ENCODE measurements at regions not wholly inside any gene's neighbourhood (a gene's known extent, or its start where the extent isn't known, plus 50 kb on each side); places are given as distances from the start of the nearest gene placed in this dataset.

DNA sequence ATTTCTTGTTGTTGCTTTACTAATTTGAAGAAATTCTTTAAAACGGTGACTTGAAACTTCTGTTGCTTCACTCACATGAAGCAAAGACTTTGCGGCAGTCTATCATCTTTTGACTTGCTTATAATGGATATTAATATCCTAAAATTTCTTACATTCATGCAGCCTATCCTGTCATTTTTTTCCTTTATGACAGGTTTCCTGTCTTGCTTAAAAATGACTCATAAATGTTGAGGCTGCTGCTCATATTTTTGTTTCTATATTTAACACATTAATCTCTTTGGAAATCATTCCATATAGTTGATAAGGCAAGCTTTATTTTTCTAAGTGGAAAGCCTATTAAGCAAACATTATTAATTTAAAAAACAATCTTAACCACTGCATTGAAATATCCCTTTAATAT lies 176.6 kb upstream of the GALNTL6 start:
- peak; percentile 8 for DNase-seq (ENCODE audit: low read depth)

DNA sequence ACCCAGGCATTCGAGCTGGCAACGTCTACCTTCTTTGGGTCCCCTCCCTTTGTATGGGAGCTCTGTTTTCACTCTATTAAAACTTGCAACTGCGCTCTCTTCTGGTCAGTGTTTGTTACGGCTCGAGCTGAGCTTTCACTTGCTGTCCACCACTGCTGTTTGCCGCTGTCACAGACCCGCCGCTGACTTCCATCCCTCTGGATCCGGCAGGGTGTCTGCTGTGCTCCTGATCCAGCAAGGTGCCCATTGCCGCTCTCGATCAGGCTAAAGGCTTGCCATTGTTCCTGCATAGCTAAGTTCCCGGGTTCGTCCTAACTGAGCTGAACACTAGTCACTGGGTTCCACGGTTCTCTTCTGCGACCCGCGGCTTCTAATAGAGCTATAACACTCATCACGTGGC lies 183.5 kb upstream of the GALNTL6 start:
- no peak for DNase-seq (ENCODE audit: low read depth)

DNA sequence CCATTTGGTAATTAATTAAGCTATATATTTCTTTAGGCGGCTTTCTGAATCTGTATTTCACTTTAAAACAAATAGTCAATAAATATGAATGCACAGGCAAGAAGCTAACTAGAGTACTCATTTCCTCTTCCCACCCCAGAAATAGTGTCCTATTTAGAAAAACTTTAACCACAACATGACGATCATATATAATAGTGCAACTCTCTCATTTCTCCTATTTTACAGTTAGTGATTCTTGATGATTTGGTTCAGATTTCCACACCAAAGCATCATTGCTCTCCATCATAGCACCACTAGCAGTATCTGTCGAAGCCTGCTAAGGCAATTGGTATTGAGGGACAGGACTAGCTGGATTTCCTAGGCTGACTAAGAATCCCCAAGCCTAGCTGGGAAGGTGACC lies 184.0 kb upstream of the GALNTL6 start:
- no peak for DNase-seq (ENCODE audit: low read depth)

- no peak for DNase-seq (ENCODE audit: low read depth)
Measured at GRCh38 chr4:171626554-171626953, 186.7 kb upstream of the GALNTL6 start.

- no peak for DNase-seq (ENCODE audit: low read depth)
Measured at GRCh38 chr4:171622729-171623128, 190.5 kb upstream of the GALNTL6 start.

GRCh38 chr4:171621646-171622045 lies 191.6 kb upstream of the GALNTL6 start:
- DNase-seq (ENCODE audit: low read depth), result no peak

- no peak for DNase-seq (ENCODE audit: low read depth)
Measured at GRCh38 chr4:171612907-171613306, 200.3 kb upstream of the GALNTL6 start.

DNA sequence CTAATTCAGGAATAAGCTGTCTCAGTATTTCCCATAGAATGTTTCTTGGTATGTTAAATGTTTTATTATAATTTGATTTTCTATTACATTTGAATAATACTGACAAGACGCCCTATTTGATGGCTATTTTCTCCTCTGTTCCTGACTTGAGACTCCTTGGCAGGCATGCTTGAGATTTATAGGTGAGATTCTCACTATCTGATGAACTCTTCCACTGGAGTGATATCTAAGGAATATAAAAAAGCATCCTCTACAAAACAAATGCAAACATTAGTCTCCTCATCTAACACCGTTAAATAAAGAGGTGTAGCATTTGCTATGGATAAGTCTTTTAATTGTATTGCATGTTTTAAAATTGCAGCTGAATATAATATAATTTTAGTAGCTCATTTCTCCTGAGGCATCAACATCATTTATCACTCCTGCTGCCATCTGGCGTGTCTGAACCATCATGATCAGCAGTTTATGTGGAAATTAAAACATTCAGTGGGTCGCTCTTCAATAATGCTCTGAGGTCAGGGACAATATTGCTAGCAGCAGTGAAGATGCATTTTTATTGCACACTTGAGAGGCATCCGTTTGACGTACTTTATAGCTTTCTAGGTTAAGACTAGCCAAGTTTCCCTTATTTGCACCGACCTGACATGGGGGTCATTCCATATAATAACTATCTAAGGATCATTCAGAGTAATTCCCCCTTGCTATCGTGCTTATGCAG lies 210.4 kb upstream of the GALNTL6 start:
- DNase-seq (ENCODE audit: low read depth), result no peak

GRCh38 chr4:171601091-171601490 lies 212.1 kb upstream of the GALNTL6 start:
- DNase-seq (ENCODE audit: low read depth), result no peak

- DNase-seq (ENCODE audit: low read depth), result no peak
Measured at GRCh38 chr4:171599628-171600027, 213.6 kb upstream of the GALNTL6 start.

DNA sequence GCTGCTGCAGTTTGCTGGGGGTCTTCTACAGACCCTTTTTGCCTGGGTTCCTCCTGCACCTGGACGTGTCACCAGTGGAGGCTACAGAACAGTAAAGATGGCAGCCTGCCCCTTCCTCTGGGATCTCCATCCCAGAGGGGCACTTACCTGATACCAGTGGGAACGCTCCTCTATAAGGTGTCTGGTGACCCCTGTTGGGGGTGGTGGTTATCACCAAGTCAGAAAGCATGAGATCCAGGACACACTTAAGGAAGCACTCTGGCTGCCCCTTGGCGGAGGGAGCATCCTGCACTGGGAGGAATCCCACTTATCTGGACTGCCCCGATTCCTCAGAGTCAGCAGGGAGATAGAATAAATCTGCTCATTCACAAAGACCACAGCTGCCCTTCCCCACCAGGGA lies 218.9 kb upstream of the GALNTL6 start:
- DNase-seq (ENCODE audit: low read depth), result no peak

- DNase-seq (ENCODE audit: low read depth), result no peak
Measured at GRCh38 chr4:171590716-171591115, 222.5 kb upstream of the GALNTL6 start.

GRCh38 chr4:171588764-171589163 lies 224.4 kb upstream of the GALNTL6 start:
- no peak for DNase-seq (ENCODE audit: low read depth)

DNA sequence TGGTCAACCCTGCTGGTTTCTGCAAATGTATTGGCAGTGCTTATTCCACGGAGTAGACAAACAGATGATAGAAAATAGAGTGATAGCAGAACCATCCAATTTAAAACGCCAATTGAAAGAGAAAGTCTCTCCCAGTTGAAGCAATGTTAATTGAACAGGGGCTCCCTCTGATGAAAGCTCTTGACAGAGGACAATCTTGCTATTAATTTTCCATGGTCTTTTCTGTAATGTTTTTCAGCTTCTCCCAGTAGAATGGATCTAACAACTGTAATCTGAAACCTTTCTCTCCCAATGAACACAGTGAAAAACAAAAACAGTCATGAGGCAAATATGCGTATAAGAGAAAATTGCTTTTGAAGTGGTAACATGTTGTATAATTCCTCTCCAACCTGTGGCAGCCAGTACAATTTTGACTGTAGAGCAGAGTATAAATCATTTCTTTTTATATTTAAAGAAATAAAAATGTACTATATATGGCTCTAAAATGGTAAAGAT lies 225.1 kb upstream of the GALNTL6 start:
- DNase-seq (ENCODE audit: low read depth), result peak; percentile 9

- peak; percentile 15 for DNase-seq (ENCODE audit: low read depth)
Measured at GRCh38 chr4:171583790-171584189, 229.4 kb upstream of the GALNTL6 start.

DNA sequence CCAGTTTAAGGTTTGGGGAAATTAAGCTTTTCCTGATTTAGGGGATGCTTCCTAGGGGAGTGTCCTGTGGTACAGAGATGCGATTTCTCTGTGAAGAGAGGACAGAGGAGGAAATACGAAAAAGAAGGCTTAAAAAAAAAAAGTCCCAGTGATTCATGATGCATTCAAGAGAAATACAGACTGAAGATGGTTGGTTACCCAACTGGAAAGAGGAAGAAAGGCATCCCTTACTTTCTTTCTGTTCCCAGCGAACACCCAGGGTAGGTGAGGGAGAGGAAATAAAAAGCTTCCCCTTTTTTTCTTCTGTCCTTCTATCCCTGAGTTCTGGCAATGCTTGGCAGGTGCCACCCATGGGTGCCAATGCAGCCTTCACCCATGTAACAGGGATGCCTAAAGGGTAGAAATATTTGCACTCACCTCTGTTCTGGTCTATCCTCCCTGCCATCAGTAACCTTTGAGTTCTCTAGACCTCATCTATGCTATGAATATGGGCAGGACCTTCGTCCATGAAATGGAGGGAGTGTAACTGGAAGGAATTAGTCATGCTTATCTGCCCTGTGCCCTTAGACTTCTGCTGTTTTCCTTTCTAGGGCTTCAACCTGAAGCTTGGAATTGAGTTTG lies 230.1 kb upstream of the GALNTL6 start:
- no peak for DNase-seq (ENCODE audit: low read depth)

DNA sequence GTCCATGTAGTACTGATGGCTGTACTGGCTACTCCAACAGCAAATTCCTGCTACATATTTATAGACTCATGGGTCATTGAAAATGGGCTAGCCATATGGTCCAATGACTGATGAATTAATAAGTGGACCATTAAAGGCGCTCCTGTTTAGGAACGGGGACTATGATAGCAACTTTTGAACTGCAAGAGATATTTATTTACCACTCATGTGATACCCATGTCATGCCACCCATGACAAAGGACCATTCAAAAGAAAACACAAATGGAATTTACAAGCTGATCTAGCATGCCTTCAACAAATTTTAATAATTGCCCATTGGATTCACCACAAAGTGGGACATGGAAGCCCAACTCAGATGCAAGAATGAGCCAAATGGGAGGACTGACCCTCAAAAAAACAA lies 240.0 kb upstream of the GALNTL6 start:
- DNase-seq (ENCODE audit: low read depth), result no peak

GRCh38 chr4:171565130-171565788 lies 247.9 kb upstream of the GALNTL6 start:
- no peak for DNase-seq (ENCODE audit: low read depth)

- DNase-seq (ENCODE audit: low read depth), result no peak
Measured at GRCh38 chr4:171561419-171561818, 251.8 kb upstream of the GALNTL6 start.

GRCh38 chr4:171553961-171554360 lies 259.2 kb upstream of the GALNTL6 start:
- DNase-seq (ENCODE audit: low read depth), result no peak

DNA sequence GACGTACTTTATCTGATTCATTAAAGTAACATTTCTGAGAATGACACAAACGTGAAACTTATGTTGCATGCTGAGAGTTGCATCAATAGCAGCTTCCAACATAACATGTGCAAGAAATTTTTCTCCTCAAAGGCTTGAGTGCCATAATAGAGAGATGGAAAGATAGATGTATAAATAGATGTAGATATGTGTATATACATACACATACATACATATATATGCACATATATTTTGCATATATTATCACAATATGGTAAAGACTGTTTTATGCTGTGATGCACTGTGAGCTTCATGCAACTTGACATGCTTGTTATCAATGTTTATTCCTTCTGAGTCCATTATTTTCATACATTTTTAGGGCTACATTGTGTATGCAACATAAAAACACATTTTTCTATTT lies 270.6 kb upstream of the GALNTL6 start:
- DNase-seq (ENCODE audit: low read depth), result no peak

- peak; percentile 47 for DNase-seq (ENCODE audit: low read depth)
Measured at GRCh38 chr4:171538601-171539100, 274.6 kb upstream of the GALNTL6 start.
